GM19351 (cell line): ENCODE measurements at regions not wholly inside any gene's neighbourhood (a gene's known extent, or its start where the extent isn't known, plus 50 kb on each side); places are given as distances from the start of the nearest gene placed in this dataset.

Source experiments
- ATAC-seq: cut with Tn5 transposase; IDR thresholded peaks from one replicate; pipeline ENCODE4 v1.9.1; 2021; ENCODE audit warnings: mild to moderate bottlenecking, moderate library complexity; ENCODE audit not compliant: unreplicated experiment

- ATAC-seq: no peak
These were observed 81.4 kb downstream of the MYCN start for GRCh38 chr2:16021611-16022363.

- ATAC-seq: no peak
These were observed 80.1 kb downstream of the MYCN start for GRCh38 chr2:16020389-16021008.

GRCh38 chr2:16019617-16020351 lies 79.4 kb downstream of the MYCN start:
- no peak for ATAC-seq

- ATAC-seq: no peak
These were observed 78.7 kb downstream of the MYCN start for GRCh38 chr2:16019060-16019480.

GRCh38 chr2:16018277-16019059 lies 78.1 kb downstream of the MYCN start:
- no peak for ATAC-seq

- no peak for ATAC-seq
These were observed 75.9 kb downstream of the MYCN start for GRCh38 chr2:16016282-16016681.

GRCh38 chr2:16015903-16016265 lies 75.5 kb downstream of the MYCN start:
- ATAC-seq: no peak

GRCh38 chr2:16015210-16015902 lies 75.0 kb downstream of the MYCN start:
- ATAC-seq: no peak

GRCh38 chr2:16014802-16015201 lies 74.5 kb downstream of the MYCN start:
- no peak for ATAC-seq

- ATAC-seq: no peak
These were observed 73.9 kb downstream of the MYCN start for GRCh38 chr2:16014041-16014787.

- no peak for ATAC-seq
These were observed 73.1 kb downstream of the MYCN start for GRCh38 chr2:16013359-16013911.

GRCh38 chr2:16012626-16013358 lies 72.4 kb downstream of the MYCN start:
- no peak for ATAC-seq

- ATAC-seq: no peak
These were observed 71.8 kb downstream of the MYCN start for GRCh38 chr2:16012029-16012596.

- no peak for ATAC-seq
These were observed 71.2 kb downstream of the MYCN start for GRCh38 chr2:16011621-16011960.

GRCh38 chr2:16010951-16011620 lies 70.7 kb downstream of the MYCN start:
- ATAC-seq: no peak

GRCh38 chr2:16010011-16010410 lies 69.7 kb downstream of the MYCN start:
- no peak for ATAC-seq

GRCh38 chr2:16009560-16009959 lies 69.2 kb downstream of the MYCN start:
- ATAC-seq: no peak

- ATAC-seq: no peak
These were observed 68.5 kb downstream of the MYCN start for GRCh38 chr2:16008856-16009255.
